Nephron (organoid): ENCODE measurements at regions not wholly inside any gene's neighbourhood (a gene's known extent, or its start where the extent isn't known, plus 50 kb on each side); places are given as distances from the start of the nearest gene placed in this dataset.

Source experiments
- H3K27ac Mint-ChIP-seq, 3 experiments: 2 replicates each; pipeline ENCODE4 v1.8.0; 2020; ENCODE audit warnings: mixed read lengths in 3 of 3, mild to moderate bottlenecking in 2 of 3, moderate library complexity in 1 of 3
- H3K27me3 Mint-ChIP-seq: 2 replicates; pipeline ENCODE4 v1.8.0; 2021; ENCODE audit warnings: low read depth, mild to moderate bottlenecking, moderate library complexity, mixed read lengths
- H3K36me3 Mint-ChIP-seq: 2 replicates; pipeline ENCODE4 v1.8.0; 2020; ENCODE audit warnings: low read depth, mixed read lengths
- H3K4me1 Mint-ChIP-seq: 2 replicates; pipeline ENCODE4 v1.8.0; 2020; ENCODE audit warnings: mixed read lengths
- H3K4me3 Mint-ChIP-seq, 3 experiments: 2 replicates each; pipeline ENCODE4 v1.8.0; 2020; ENCODE audit warnings: mild to moderate bottlenecking in 3 of 3, mixed read lengths in 3 of 3, moderate library complexity in 2 of 3
- H3K9me3 Mint-ChIP-seq: 2 replicates; pipeline ENCODE4 v1.8.0; 2020; ENCODE audit warnings: mixed read lengths
- TF ChIP-seq, protein P1 (sequence below), 3 experiments: fragments of 200-600 bp; sonication (generic); IDR thresholded peaks; one replicate each; pipeline ENCODE4 v1.5.0; 2021; ENCODE audit warnings: antibody characterized with exemption in 3 of 3; ENCODE audit not compliant: unreplicated experiment in 3 of 3

DNA sequence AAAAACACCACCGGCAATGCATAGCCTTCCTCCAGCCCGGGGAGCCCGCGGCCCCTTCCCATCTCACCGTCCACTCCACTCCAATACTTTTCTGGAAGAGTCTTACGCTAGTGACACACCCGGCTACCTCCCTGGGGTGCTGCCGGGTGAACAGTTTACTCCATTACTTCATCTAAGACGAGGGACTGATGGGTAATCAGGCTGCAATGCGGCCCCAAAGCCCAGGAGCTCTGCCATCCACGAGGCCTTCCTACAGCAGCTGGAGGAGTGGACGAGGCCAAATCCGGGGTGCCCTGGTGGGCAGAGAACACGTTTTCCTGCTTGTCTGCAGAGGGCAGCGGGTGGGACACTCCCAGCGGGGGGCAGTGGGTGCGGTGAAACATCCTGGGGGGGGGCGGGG, 356.2 kb upstream of the SHH start:
- no peak overlapping the region for H3K4me3 Mint-ChIP-seq
- no peak overlapping the region for H3K27ac Mint-ChIP-seq
- TF ChIP-seq, protein P1, sequence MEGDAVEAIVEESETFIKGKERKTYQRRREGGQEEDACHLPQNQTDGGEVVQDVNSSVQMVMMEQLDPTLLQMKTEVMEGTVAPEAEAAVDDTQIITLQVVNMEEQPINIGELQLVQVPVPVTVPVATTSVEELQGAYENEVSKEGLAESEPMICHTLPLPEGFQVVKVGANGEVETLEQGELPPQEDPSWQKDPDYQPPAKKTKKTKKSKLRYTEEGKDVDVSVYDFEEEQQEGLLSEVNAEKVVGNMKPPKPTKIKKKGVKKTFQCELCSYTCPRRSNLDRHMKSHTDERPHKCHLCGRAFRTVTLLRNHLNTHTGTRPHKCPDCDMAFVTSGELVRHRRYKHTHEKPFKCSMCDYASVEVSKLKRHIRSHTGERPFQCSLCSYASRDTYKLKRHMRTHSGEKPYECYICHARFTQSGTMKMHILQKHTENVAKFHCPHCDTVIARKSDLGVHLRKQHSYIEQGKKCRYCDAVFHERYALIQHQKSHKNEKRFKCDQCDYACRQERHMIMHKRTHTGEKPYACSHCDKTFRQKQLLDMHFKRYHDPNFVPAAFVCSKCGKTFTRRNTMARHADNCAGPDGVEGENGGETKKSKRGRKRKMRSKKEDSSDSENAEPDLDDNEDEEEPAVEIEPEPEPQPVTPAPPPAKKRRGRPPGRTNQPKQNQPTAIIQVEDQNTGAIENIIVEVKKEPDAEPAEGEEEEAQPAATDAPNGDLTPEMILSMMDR (IDR thresholded peaks at IDR 0.05; ENCODE audit: unreplicated experiment in 3 of 3) = no peak
- H3K27me3 Mint-ChIP-seq = peaks cover 31% of the 10 kb centered on the region
- no peaks in the 10 kb centered on the region for H3K9me3 Mint-ChIP-seq
- no peaks in the 10 kb centered on the region for H3K4me1 Mint-ChIP-seq
- H3K36me3 Mint-ChIP-seq = no peaks in the 10 kb centered on the region

DNA sequence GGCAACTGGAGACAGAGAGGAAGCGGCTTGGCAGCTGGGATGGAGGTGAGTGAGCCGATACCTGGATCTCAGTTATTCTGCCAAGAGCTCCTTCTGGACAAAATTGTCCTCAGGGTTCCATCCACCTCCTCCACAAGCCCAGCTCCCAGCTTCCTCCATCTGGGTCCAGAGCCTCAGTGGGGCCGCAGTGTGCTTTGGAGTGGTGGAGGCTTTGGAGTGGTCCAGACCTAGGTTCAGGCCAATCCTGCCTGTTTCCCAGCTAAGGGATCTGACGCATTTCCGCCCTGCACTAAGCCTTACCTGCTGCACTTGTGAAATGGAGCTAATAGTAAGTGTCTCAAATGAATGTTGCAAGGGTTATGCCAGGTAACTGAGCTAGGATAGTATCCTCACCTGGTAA, 355.7 kb upstream of the SHH start:
- Mint-ChIP-seq H3K27me3 (peaks cover 35% of the 10 kb centered on the region), H3K36me3 (no peaks in the 10 kb centered on the region), H3K27ac (no peak overlapping the region), H3K9me3 (no peaks in the 10 kb centered on the region), H3K4me3 (no peak overlapping the region), H3K4me1 (no peaks in the 10 kb centered on the region)
- TF ChIP-seq, protein P1 (IDR thresholded peaks at IDR 0.05; ENCODE audit: unreplicated experiment in 3 of 3) = no peak

DNA sequence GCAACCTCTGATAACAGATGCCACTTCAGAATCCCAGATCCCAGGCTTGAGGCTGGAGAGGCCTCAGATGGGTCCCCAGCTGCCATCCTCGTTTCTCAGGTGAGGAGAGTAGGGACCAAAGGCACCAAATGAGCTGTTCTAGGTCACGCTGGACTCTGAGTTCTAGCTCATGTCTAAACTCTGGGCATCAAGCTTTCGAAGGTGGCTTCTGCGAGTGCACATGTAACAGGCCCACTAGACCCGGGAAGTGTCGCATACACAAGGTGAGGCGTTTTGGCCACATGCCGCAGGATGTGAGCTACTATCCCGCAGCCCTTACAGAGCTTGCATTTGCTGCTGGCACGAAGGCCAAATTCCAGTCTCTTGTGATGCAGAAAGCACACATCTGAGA, 355.1 kb upstream of the SHH start:
- peaks cover 36% of the 10 kb centered on the region for H3K27me3 Mint-ChIP-seq
- no peaks in the 10 kb centered on the region for H3K9me3 Mint-ChIP-seq
- no peak overlapping the region for H3K27ac Mint-ChIP-seq
- TF ChIP-seq, protein P1 (IDR thresholded peaks at IDR 0.05; ENCODE audit: unreplicated experiment in 3 of 3) = no peak
- no peak overlapping the region for H3K4me3 Mint-ChIP-seq
- no peaks in the 10 kb centered on the region for H3K36me3 Mint-ChIP-seq
- no peaks in the 10 kb centered on the region for H3K4me1 Mint-ChIP-seq

DNA sequence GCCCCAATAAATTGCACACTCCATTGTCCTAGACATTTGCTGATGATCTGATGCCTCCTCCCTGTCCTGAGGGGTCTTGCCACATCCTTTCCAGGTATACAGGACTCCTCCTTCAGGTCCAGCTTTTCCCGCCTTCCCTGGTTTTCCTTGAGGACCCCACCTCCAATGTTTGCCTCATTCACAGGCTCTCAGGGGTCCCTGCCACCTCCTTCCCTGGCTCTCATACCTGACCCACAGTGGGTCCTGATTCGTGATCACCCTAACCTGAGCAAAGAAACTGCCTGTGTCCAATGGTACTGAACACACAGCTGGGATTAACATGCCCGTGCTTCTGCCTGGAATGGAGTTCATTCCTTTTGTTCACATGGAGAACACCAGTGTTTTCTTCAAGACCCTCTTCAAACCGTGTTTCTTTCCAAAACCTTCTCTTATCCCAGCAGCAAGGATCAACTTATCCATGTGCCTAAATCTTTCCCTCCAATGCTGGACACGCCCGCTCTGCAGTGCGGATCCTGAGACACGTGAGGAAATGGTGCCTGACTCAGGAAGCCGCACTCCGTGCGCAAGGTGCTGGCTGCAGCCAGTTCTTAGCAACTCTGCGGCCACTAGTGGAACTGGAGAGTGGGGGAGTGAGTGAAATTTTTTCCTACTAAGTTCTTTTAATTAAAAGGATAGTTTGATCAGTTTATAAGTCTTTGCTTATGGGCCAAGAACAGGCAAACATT, 354.6 kb upstream of the SHH start:
- TF ChIP-seq, protein P1 (IDR thresholded peaks at IDR 0.05; ENCODE audit: unreplicated experiment in 3 of 3) = no peak
- Mint-ChIP-seq H3K9me3 (no peaks in the 10 kb centered on the region), H3K27me3 (peaks cover 36% of the 10 kb centered on the region), H3K4me3 (no peak overlapping the region), H3K4me1 (no peaks in the 10 kb centered on the region), H3K36me3 (no peaks in the 10 kb centered on the region), H3K27ac (no peak overlapping the region)

DNA sequence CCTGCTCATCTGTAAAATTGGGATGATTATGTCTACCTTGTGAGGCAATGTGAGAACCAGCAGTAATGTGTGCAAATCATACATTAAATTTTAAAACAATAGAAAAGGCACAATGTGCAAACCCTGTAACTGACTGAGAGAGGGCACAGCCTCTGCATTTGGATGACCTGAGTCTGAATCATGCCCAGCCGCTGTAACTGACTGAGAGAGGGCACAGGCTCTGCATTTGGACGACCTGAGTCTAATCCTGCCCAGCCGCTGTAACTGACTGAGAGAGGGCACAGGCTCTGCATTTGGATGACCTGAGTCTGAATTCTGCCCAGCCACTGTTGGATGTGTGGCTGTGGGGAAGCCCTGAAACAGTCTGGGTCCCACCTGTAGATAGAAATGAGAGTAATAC, 351.5 kb upstream of the SHH start:
- Mint-ChIP-seq H3K27ac (no peak overlapping the region), H3K4me3 (no peak overlapping the region), H3K4me1 (no peaks in the 10 kb centered on the region), H3K36me3 (no peaks in the 10 kb centered on the region), H3K9me3 (no peaks in the 10 kb centered on the region), H3K27me3 (peaks cover 49% of the 10 kb centered on the region)
- TF ChIP-seq, protein P1 (IDR thresholded peaks at IDR 0.05; ENCODE audit: unreplicated experiment in 3 of 3) = no peak

DNA sequence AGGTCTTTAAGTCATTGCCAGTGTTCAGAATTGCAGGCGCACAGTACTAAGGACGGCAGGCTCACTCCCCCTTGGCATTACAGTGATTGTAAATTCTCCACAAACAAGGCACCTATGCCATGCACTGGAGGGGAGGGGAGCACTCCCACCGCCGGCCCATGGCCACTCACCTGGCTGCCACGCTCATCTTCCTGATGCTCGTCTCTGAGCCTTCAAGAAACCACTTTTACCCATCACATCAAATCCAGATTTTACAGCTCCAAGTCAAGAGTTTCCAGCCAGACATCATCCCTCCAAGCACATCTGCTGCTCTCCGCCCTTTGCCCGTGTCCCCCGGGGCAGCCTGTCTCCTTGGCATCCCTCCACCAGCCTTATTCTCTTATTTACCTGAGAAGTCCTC, 350.2 kb upstream of the SHH start:
- TF ChIP-seq, protein P1 (IDR thresholded peaks at IDR 0.05; ENCODE audit: unreplicated experiment in 3 of 3) = no peak
- Mint-ChIP-seq H3K4me3 (no peak overlapping the region), H3K9me3 (no peaks in the 10 kb centered on the region), H3K27me3 (peaks cover 50% of the 10 kb centered on the region), H3K27ac (no peak overlapping the region), H3K36me3 (no peaks in the 10 kb centered on the region), H3K4me1 (no peaks in the 10 kb centered on the region)
